Breast epithelium (tissue), 4 donors: ENCODE measurements at regions not wholly inside any gene's neighbourhood (a gene's known extent, or its start where the extent isn't known, plus 50 kb on each side); places are given as distances from the start of the nearest gene placed in this dataset.

Experiments used
- DNase-seq, 2 donors: peaks; one replicate each; pipeline ENCODE4 v3.0.0-alpha.2; 2019; ENCODE audit warnings: low spot score in 2 of 2
- H3K27ac ChIP-seq, 2 donors: fragments of 200-600 bp; sonication (generic) in 1 of 2; one replicate each; pipeline ENCODE4 v1.5.1; 2016 to 2019; ENCODE audit warnings: mild to moderate bottlenecking in 1 of 2
- H3K27me3 ChIP-seq, 2 donors: fragments of 200-600 bp; sonication (generic) in 1 of 2; one replicate each; pipeline versions ENCODE4 v1.5.1 to v1.6.0; 2017 to 2019; ENCODE audit warnings: control low read depth in 1 of 2, mild to moderate bottlenecking in 1 of 2
- H3K36me3 ChIP-seq: fragments of 200-600 bp; one replicate; pipeline ENCODE4 v1.5.1; 2019
- H3K4me1 ChIP-seq, 2 donors: fragments of 200-600 bp; sonication (generic); one replicate each; pipeline ENCODE4 v1.5.1; 2016 to 2019; ENCODE audit warnings: control low read depth in 1 of 2
- H3K4me3 ChIP-seq, 3 donors: fragments of 200-600 bp; sonication (generic); 1 replicate in 2 of 3; 2 replicates in 1 of 3; pipeline ENCODE4 v1.5.1; 2016 to 2019; ENCODE audit warnings: mild to moderate bottlenecking in 3 of 3, moderate library complexity in 2 of 3
- H3K9me3 ChIP-seq, 2 donors: fragments of 200-600 bp; sonication (generic) in 1 of 2; one replicate each; pipeline ENCODE4 v1.5.1; 2016 to 2019; ENCODE audit warnings: control low read depth in 1 of 2
- POLR2A ChIP-seq: fragments of 450-650 bp; IDR thresholded peaks from one replicate; pipeline ENCODE4 v1.6.1; 2016; ENCODE audit warnings: antibody characterized with exemption, mild to moderate bottlenecking, moderate library complexity
- POLR2AphosphoS5 ChIP-seq, 3 donors: sonication (generic); formaldehyde crosslinking; IDR thresholded peaks; one replicate each; pipeline ENCODE4 v1.6.1; 2017; ENCODE audit warnings: antibody characterized with exemption in 3 of 3
- intact Hi-C: fragments of 100-400 bp; cut with DNase I; formaldehyde crosslinking; loops from one replicate; pipeline ENCODE4 v1.15.1; 2023; ENCODE audit warnings: low total_unique reads
- TF ChIP-seq, protein P1 (sequence below), 3 donors: fragments of 450-650 bp; IDR thresholded peaks; one replicate each; pipeline ENCODE4 v1.5.1; 2016 to 2017; ENCODE audit warnings: antibody characterized with exemption in 3 of 3, mild to moderate bottlenecking in 3 of 3, moderate library complexity in 3 of 3

- Histone ChIP-seq H3K27ac (no peak overlapping the region), H3K36me3 (no peaks in the 10 kb centered on the region), H3K4me1 (no peaks in the 10 kb centered on the region), H3K27me3 (peaks cover 0 to 15% of the 10 kb centered on the region in 2 donors), H3K9me3 (no peaks in the 10 kb centered on the region), H3K4me3 (no peak overlapping the region)
- no peak for TF ChIP-seq POLR2A
- TF ChIP-seq POLR2AphosphoS5 (IDR thresholded peaks at IDR 0.05) = no peak
- TF ChIP-seq, protein P1, sequence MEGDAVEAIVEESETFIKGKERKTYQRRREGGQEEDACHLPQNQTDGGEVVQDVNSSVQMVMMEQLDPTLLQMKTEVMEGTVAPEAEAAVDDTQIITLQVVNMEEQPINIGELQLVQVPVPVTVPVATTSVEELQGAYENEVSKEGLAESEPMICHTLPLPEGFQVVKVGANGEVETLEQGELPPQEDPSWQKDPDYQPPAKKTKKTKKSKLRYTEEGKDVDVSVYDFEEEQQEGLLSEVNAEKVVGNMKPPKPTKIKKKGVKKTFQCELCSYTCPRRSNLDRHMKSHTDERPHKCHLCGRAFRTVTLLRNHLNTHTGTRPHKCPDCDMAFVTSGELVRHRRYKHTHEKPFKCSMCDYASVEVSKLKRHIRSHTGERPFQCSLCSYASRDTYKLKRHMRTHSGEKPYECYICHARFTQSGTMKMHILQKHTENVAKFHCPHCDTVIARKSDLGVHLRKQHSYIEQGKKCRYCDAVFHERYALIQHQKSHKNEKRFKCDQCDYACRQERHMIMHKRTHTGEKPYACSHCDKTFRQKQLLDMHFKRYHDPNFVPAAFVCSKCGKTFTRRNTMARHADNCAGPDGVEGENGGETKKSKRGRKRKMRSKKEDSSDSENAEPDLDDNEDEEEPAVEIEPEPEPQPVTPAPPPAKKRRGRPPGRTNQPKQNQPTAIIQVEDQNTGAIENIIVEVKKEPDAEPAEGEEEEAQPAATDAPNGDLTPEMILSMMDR (IDR thresholded peaks at IDR 0.05) = no peak
- no peak for DNase-seq
- intact Hi-C loops = no loop called here
Measured at GRCh38 chrX:43224496-43224895, 431.6 kb upstream of the MAOA start.

- TF ChIP-seq POLR2A (no peak), POLR2AphosphoS5 (IDR thresholded peaks at IDR 0.05) (no peak)
- TF ChIP-seq, protein P1 (IDR thresholded peaks at IDR 0.05) = no peak
- Histone ChIP-seq H3K27me3 (peaks cover 0 to 20% of the 10 kb centered on the region in 2 donors), H3K9me3 (no peaks in the 10 kb centered on the region), H3K4me3 (no peak overlapping the region), H3K36me3 (no peaks in the 10 kb centered on the region), H3K27ac (no peak overlapping the region), H3K4me1 (no peaks in the 10 kb centered on the region)
- intact Hi-C loops = no loop called here
- no peak for DNase-seq
Measured at GRCh38 chrX:43225626-43226328, 430.3 kb upstream of the MAOA start.

DNA sequence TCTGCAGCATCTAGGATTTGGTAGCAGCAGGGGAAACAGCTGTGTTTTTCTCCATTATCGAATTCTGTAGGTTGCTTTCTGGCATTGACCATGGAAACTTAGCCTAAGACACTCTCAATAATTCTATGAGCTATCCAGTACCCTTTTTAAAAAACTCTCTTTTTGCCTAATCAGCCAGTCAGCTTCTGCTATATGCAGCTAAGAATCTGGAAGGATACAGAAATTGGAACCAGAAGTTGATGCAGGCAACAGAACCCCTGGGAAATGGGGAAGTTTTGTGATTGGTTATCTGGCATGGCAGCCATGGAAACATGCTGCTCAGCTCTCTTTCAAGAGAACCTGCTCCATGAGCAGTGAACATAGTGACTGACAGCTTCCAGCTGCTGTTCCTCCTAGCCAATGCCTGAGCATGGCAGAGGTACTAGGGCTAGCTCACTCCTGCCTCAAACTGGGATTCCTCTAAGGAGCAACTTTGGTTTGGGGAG lies 417.6 kb upstream of the MAOA start:
- H3K27ac ChIP-seq = no peak overlapping the region
- intact Hi-C loops = no loop called here
- H3K27me3 ChIP-seq = peaks cover 0 to 26% of the 10 kb centered on the region in 2 donors
- no peaks in the 10 kb centered on the region for H3K4me1 ChIP-seq
- no peak for DNase-seq
- H3K9me3 ChIP-seq = no peaks in the 10 kb centered on the region
- TF ChIP-seq POLR2AphosphoS5 (IDR thresholded peaks at IDR 0.05) (no peak), POLR2A (no peak)
- TF ChIP-seq, protein P1 (IDR thresholded peaks at IDR 0.05) = no peak
- H3K4me3 ChIP-seq = no peak overlapping the region
- H3K36me3 ChIP-seq = no peaks in the 10 kb centered on the region

- Histone ChIP-seq H3K27ac (no peak overlapping the region), H3K9me3 (no peaks in the 10 kb centered on the region), H3K4me1 (no peaks in the 10 kb centered on the region), H3K4me3 (no peak overlapping the region), H3K36me3 (no peaks in the 10 kb centered on the region), H3K27me3 (peaks cover 0 to 29% of the 10 kb centered on the region in 2 donors)
- no peak for TF ChIP-seq POLR2A
- no peak for TF ChIP-seq POLR2AphosphoS5 (IDR thresholded peaks at IDR 0.05)
- TF ChIP-seq, protein P1 (IDR thresholded peaks at IDR 0.05) = no peak
- intact Hi-C loops = no loop called here
- no peak for DNase-seq
Measured at GRCh38 chrX:43239356-43239755, 416.7 kb upstream of the MAOA start.

GRCh38 chrX:43255596-43255995 lies 400.5 kb upstream of the MAOA start:
- TF ChIP-seq POLR2A (no peak), POLR2AphosphoS5 (IDR thresholded peaks at IDR 0.05) (no peak)
- TF ChIP-seq, protein P1 (IDR thresholded peaks at IDR 0.05) = no peak
- Histone ChIP-seq H3K36me3 (no peaks in the 10 kb centered on the region), H3K4me1 (no peaks in the 10 kb centered on the region), H3K4me3 (no peak overlapping the region), H3K27ac (no peak overlapping the region), H3K27me3 (no peaks in the 10 kb centered on the region), H3K9me3 (peaks cover 7 to 22% of the 10 kb centered on the region in 2 donors)
- intact Hi-C loops = no loop called here
- DNase-seq = no peak
